ENCODE measurements at regions not wholly inside any gene's neighbourhood (a gene's known extent, or its start where the extent isn't known, plus 50 kb on each side); places are given as distances from the start of the nearest gene placed in this dataset.

DNA sequence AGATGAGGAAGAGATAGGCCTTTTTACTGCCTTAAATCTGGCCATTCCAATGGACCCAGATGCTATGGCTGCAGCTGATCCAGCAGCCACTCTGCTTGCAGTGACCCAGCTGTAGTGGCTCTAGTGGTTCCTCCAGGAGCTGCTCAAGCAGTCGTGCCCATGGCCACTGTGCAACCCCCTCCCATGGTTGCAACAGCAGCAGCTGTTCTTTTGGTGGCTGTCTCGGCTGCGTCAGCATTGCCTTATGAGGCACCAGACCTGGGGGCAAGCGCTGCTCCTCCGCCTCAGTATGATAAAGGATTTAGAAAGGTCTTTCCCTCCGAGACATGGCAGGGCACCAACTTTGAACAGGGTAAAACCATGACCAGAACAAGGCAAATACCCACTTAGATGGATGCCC lies 384.9 kb upstream of the DCC start:
- no peak for DNase-seq

DNA sequence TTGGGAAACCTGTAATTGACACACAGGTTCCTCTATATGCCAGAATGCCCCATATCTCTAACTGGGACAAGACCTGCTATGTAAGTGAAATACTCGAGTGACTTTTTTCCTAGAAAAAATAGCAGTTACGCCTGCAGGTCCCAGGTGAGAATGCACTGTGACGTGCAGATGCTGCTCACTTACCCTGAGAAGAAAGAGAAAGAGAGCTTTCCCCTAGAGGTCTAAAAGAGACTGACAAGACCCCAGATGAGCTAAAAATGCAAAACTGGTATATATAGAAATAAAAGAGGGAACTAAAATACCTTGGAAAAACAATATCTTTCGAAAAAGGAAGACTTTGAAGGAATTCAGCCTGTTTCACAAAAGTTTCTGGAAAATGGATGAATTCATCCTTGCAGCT lies 383.0 kb upstream of the DCC start:
- no peak for DNase-seq

DNA sequence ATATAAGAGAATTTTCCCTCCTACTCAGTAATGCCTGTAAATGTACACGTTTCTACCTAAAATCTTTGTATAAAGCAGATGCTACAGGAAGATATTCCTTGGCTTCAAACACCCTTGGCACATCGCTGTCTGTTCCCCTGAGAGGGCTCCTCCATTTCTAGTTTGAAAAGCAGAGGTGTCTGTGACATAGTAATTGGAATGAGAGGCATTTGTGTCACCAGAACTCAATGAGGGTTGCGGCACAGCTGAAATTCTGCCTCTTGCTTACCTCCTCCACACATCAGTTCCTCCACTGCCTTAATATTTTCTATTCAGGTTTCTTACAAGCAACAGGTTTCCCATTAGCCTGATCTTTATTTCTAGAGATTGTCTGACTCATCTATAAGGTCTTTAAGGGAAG lies 359.9 kb upstream of the DCC start:
- no peak for DNase-seq

DNA sequence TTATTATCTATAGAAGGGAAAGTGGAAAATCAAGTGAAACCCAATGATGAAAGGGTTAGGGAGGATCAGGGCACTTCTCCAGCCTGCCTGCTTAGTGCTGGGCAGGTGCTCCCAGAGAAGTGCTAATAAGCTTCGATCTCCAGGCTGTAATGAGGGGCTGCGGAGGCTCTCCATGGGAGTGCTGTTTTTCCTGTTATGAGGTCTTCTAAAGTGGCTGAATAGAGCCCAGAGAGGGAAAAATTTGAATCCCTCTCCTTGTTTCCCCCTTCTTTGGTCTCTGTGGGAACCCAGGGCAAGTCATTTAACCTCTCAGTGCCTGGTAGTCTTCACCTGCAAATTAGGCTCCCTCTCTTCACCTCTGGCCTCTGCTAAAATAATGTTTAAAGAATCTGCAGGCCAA lies 351.7 kb upstream of the DCC start:
- DNase-seq, result no peak

DNA sequence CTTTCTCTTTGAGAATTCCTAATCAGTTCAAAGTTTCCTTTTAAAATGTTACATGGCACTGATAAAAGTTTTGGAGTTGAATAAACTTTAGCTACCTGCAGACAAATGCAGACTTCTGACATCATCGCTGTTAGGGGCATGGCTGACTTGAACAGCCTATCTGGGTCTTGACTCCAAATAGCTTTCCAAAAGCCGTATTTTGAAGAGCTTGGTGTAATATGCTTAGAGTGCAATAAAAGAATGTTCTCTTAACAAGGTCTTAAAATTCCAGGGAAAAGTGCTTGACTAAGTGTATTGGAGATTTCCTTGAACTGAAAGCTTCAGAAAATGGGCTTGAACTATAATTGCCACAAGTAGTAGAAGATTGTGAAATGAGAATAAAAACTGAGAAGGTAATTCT lies 342.9 kb upstream of the DCC start:
- DNase-seq, result no peak

DNA sequence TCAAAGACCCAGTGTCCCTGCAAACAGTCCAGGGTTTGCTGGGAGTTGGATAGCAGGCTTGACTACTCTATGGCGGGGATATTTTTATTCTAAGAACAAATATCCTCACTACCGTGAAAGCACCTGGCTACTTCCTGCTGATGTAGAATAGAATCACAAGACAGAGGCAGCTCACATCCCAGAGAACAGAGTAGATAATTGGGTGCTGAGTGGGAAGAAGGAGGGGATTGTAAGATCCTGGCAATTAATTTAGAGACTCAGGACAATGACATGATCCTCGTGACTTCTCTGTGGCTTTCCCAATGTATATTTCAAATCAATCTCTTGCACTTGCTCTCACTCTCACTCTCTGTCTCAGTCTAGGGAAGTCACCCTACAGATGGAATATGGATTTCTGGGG lies 341.9 kb upstream of the DCC start:
- DNase-seq, result no peak

DNA sequence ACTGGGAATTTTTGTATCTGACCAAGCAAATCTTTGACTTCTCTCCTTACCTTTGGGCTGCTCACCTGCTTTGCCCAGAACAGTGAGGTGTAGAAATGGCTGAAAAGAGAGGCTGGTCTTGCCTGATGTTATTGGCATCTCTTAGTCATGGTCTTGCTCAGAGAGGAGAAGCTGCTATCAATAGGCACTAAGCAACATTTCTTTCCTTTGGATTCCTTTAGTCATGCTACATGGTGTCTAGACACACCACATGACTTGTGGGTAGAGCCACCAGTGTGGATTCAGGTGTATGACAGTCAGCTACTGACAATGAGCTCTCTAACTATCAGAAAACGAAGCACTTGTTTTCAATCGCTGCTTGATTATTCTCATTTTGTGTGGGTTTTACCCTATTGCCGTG lies 341.3 kb upstream of the DCC start:
- DNase-seq, result no peak

DNA sequence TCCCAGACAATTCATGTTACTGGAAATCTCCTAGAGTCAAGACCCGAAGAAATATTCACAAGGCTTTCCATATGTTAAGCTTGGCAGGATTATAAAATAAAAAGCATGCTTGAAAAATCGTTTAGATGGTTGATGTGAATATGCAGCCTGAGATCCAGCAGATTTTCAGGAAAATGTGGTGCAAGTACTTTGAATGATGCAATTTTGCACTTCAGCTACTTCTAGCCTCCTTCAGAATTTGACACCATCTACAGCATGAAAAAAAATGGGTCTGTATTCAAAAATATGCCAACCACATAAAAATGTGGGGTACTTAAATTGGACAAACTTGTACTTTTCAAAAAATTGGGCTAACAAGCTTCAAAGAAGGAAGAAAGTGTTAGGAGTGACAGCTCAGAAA lies 340.6 kb upstream of the DCC start:
- DNase-seq, result no peak

DNA sequence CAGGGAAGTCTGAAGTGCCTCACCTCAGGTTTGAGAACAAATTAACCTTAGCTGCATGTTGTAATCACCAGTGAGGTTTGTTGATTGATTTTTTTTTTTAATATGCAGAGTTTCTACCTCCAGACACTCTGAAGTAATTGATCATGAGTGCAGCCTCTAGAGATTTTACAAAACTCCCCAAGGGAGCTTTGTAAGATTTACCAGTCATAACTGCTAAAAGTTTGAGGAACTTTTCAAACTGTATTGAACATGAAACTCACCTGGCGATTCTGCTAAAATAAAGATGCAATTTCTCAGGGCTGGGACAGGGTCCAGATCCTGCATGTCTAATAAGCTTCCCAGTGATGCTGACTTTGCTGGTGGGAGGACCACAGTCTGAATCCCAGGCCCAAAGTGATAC lies 339.6 kb upstream of the DCC start:
- DNase-seq, result no peak

DNA sequence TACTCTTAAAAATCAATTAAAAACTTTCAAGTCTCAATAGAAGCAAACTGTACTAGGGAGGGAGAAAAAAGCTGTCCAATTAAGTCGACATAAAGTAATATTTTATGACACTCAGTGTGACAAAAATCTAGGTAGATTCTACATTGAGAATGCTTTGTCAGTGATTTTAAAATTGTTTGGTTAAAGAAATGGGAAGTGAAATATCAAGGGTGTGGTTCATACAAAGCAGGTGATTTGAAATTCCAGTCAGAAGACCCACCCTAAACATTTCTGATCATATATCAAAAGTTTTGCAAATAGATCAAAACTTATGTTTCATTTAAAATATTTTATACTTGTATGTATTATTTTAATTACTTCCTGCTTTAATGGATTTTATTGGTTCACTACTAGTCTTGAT lies 338.9 kb upstream of the DCC start:
- DNase-seq, result no peak

DNA sequence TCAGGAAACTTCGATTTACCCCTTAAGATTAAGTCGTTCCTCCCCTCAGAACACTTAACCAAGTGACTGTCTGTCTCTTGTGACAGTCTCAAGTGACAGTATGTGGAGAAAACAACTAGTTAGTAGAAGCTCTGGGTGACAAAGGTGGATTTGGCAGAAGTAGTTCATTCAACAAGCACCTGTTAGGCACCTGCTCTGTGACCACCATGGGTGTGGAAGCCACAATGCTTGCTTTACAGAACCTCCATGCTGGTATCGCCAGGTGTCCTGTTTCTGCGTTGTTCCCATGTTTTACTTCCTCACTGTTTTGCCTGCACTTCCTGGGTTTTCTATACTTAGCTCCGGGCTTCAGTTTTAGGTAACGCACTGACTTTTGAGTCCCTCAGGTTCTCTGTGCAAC lies 337.4 kb upstream of the DCC start:
- no peak for DNase-seq

DNA sequence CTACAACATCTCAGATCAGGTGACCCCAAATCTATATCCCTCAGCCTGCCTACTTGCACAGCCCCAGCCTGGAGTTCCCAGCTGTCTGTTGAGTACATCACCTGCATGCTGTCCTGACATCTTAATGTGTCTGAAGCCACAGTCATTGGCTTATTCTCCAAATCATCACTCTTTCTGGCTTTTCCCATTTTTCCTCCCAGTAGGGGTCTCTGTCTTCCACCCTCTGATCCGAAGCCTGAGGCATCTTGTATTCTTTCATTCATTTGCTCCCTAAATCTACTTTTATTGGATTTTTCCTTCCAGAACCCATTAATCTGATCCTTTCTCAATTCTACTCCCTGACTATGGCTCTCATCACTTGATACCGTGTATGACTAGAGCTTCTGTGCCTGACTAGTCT lies 332.9 kb upstream of the DCC start:
- DNase-seq, result no peak

DNA sequence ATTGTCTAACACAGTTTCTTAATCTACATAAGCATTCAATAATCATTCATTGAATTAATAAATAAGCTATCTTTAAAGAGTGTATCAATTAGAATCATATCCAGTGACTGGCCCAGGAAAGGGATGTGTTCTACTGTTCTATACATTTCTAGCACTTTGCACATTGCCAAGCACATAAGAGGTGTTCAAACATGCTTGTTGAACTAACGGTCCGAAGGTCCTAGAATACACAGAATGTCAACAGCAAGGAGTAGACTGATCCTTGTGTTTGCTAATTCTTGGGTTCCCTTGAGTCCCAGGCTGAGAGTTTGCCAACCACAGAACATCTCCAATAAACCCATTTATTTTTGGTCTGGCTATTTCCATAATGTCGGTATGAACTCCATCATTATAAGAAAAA lies 331.7 kb upstream of the DCC start:
- no peak for DNase-seq

DNA sequence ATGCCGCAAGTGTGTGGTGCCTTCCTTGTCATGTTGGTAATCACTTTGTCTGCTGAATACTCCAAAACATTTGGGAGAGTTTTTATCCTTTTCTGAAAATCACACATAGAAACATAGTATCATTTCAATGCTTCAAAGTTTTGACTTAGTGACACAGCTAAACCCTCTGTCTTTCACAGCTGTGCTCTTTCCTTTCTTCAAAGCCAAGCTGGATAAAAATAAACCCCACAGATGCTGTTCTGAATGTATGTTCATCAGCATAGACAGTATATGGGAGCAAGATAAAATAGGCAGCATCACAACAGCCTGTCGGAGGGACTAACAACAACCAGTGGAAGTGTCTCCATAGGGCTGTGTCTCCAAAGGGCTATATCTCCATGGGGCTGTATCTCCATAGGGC lies 331.3 kb upstream of the DCC start:
- DNase-seq, result no peak

DNA sequence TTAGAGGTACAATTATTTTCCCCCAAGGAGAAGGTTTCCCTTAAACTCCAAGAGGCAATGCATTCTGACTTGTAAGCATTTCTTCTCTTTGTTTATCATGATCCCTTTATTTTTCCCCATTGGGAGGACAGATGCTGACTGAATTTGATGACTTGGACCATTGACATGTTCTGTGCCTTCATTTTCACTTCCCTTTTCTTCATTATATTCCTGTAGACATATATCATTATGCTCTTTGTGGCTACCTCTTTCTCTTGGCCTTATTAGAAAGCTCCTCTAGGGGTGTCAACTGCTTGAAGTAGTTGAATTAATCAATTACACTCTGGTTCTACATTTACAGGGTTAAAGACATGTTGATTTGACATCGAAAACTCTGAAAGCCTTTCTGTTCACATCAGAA lies 330.0 kb upstream of the DCC start:
- no peak for DNase-seq

DNA sequence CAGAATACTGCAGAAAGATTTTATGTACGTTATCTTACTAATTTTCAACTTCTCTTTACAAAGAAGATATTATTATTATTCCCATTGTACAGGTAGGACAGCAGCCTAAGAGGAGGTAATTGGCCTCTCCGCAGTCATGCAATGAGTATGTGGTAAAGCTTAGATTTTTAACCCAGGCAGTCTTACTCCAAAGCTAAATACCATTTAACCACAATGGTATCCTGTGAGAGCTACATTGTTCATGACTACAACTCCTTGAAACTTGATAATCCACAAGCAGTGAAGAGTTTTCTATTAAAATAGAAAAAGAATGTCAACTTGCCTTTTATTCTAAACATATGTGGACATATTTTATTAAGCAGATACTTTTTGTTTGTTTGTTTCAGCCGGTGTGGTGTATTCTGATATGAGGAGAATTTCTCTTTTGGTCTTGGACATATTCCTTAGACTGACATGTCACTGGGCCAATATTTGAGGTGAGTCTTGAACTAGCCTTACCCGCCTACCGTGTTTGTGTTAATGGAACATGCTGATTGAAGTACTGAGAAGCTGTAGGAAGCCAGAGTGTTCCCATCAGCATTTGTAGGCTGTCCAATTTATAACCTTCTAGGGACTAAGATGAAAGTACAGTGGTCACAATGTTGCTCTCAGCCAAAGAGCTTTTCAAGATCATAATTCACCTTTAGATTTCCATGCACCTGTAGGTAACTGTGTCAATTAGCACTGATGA lies 293.9 kb upstream of the DCC start:
- DNase-seq, result no peak

DNA sequence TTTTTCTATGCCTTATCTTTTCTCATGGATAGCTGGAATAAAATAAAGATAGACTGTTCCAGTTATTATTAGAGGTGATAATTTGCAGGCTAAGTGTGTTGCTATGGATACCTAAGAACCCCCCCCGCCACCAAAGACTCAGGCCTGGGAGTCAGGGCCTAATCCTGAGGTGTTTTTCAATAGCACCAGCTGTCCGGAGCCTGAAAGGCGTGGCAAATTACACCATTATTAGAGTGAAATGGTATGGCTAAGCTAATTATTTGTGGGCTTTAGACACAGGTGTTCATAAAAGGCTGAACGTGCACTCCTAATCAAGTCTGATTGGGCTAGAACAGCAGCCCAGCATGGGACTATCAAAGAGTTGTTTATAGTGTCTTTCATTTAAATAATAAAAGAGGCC lies 293.2 kb upstream of the DCC start:
- DNase-seq, result no peak

DNA sequence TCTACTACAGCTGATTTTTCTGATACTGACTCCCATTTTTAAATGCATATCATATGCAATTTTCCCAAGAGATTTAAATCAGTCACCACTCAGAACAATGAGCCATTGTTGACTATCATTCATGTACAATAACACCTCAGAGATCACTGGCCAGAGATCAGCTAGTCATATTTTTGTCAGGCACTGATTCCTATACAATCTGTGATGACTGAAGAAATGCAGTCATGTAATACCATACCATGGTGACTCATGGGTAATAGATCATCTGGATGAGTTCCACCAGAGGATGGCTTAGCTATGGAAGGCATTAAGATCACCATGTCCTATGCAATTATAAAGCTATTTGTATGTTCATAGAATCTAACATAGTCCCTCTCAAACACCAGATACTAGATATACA lies 285.7 kb upstream of the DCC start:
- DNase-seq, result no peak

DNA sequence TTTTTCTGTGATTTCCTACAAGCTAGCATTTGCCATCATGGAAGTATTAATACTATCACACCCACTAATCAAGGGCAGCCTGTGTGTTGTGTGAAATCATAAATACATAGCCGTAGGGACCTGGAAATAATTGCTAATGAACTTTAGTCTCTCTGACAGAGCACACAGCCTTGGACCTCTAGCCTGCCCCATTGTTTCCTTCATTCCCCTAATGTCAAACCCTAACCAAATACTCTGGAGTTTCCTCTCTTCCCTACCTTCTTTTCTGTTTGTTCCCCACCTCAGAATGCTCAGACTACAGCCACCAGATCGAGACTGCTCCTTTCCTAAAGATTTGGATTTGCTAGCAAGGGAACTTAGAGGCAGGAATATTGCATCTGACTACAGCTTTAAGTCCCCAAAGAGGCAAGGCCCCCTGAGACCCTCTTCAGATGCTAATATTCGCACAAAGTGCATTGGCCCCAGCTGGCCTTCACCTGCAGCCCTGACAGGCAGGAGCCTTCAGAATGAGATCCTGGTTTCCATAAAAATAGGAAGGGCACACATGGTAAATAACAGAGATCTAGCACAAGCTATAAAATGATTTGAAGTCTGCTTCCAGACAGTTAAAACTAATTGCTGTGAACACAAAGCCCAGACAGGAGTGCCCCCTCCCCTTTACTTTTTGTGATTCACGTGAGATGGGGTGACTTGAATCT lies 279.2 kb upstream of the DCC start:
- DNase-seq, result no peak

DNA sequence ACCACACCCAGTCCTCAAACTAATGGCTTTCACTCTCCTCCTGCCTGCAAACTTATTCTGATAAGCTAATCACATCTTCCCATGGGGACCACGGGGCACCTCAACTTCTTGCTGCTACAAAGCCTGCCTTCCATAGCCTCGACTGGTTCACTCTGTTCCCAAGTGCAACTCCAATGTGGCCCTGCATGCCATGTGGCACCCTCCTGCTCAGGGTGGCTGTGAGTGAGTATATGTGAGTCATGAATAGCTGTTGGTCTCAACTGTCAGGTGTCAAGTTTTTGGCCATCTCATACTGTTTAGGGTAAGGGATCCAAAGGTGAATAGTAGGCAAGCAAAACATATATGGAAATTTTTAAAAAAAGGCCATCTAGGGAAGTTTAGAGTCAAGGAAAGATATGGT lies 276.1 kb upstream of the DCC start:
- no peak for DNase-seq

DNA sequence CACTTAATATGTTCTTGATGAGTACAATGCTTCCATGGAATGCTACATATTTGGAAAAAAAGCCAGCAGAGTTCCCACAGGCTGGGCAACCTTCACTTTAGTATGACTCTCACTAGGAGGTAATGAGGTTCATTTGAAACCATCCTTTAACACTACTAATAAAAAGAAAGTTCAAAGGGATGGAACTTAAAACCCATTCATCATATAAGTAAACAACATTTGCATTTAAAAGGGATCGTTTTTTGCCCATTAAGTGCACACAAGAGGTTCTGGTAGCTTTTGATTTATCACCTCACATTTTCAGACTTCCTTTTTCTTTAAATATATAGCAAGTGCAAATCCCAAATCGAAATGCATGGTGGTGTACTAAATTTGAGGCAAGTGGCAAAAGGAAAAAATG lies 270.8 kb upstream of the DCC start:
- DNase-seq, result no peak

DNA sequence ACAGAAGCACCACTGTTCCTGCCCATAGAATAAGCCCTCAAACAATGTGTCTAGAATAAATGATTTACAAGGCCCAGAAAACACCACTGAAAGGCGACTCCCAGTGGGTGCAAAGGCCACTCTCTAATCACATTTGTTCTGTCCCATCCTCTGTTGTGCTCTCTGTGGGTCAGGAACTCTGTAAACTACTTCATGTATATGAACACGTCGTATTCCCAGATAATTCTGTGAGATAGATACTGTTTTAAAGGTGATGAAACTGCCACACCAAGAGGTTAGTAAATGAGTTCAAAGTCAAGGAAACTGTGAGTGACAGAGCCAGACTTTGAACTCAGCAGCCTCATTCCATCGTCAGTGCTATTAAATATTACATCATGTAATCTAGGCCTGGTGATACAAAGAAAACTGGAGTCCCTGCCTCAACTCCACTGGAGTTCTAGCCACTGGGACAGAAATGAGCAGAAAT lies 269.7 kb upstream of the DCC start:
- no peak for DNase-seq

DNA sequence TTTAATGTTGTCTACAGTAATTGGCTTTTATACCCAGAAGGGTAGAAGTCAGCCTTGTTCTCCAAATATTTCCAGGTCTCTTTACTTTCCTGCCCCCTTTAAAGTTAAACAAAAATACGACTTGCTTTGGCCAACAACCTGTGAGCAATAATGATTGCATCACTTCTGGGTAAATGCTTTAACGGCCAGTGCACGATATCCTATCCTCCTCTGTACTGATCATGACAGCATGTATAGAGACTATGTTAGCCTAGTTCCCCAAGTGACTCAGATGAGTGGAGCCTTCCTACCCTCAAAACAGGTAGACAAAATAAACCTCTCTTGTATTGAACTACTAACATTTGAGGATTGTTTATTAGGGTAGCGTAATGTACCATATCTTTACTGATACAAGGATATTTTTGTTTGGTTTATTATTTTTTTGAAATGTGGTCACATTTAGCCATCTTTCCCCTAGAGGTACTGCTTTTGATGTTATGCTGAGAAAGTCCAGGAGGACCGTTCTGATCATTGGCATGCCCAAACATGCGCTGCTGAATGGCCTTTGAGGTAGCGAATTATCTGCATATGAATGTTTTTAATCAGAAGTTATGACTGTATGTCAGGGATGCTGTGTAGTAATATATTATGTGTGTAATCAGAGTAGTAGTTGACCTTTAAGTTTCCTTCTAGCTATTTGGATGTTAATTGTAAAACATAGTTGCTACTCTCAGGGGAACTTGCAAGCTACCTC lies 262.6 kb upstream of the DCC start:
- DNase-seq, result no peak

DNA sequence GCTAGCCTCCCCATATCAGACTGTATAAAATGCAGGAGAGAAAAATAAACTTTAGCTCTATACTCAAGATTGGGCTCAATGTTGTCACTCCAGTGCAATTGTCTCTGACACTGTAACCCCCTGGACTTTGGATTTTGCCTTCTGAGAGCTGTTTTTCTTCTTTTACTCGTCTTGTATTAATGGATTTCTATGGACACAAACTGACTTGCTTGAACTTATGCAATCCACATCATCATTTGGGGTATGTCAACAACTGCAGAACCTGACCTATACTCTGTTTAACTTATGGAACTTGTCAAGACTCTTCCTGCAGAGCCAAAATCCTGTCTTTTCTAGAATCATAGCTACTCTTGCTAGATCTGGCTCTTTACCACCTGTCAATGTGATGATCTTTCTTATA lies 257.8 kb upstream of the DCC start:
- no peak for DNase-seq

Measured in stimulated activated CD8-positive, alpha-beta memory T cell treated with anti-CD3 and anti-CD28 coated beads, Interleukin-4, amount 100 ng/mL, for 48 hours (primary cell).